Panc1 (cell line): ENCODE measurements at regions not wholly inside any gene's neighbourhood (a gene's known extent, or its start where the extent isn't known, plus 50 kb on each side); places are given as distances from the start of the nearest gene placed in this dataset.

Experiments used
- ATAC-seq: fragments of 200-7000 bp; cut with Tn5 transposase; 2 replicates; pipeline ENCODE4 v1.9.1; 2020; ENCODE audit warnings: mild to moderate bottlenecking, moderate library complexity
- BruUV-seq: library from RNA; stranded (reverse); fragments of 400-500 nt; replicated peaks from 2 replicates; lab custom pipeline; 2021; lab: Mats Ljungman, UMichigan
- CTCF ChIA-PET: fragments of 300-600 bp; sonication (Branson Sonifier 250); formaldehyde crosslinking; loops from one replicate; lab custom pipeline; 2022; ENCODE audit warnings: antibody characterized with exemption; lab: Charles Lee
- POLR2A ChIA-PET: fragments of 300-600 bp; sonication (Branson Sonifier 250); formaldehyde crosslinking; loops from one replicate; lab custom pipeline; 2022; ENCODE audit warnings: antibody characterized with exemption; lab: Charles Lee
- DNase-seq: peaks from one replicate; pipeline ENCODE4 v3.0.0-alpha.2; 2010; ENCODE audit warnings: low read depth, low spot score
- H3K27ac ChIP-seq: 2 replicates; pipeline ENCODE4 v1.5.1; 2011; ENCODE audit warnings: mild to moderate bottlenecking, low read length, inconsistent platforms
- H3K27me3 ChIP-seq: fragments of 200-500 bp; sonication (Bioruptor generic); 2 replicates; pipeline ENCODE4 v1.6.0; 2014; ENCODE audit warnings: low read length, inconsistent platforms; ENCODE audit not compliant: control insufficient read depth, insufficient read depth
- H3K36me3 ChIP-seq: fragments of 200-500 bp; sonication (Bioruptor generic); 2 replicates; pipeline ENCODE4 v1.5.1; 2014; ENCODE audit warnings: inconsistent platforms, mild to moderate bottlenecking, low read length, moderate library complexity; ENCODE audit not compliant: control insufficient read depth, insufficient read depth
- H3K4me1 ChIP-seq: 2 replicates; pipeline ENCODE4 v1.5.1; 2011; ENCODE audit warnings: inconsistent platforms, mild to moderate bottlenecking, low read length, moderate library complexity; ENCODE audit not compliant: control insufficient read depth, insufficient read depth
- H3K4me3 ChIP-seq, 2 experiments: 2 replicates each; pipeline ENCODE4 v1.5.1; 2011 to 2012; ENCODE audit warnings: low read depth in 2 of 2, low read length in 2 of 2, mild to moderate bottlenecking in 2 of 2, inconsistent platforms in 1 of 2, moderate library complexity in 1 of 2
- H3K9me3 ChIP-seq: fragments of 200-500 bp; sonication (Bioruptor generic); 2 replicates; pipeline ENCODE4 v1.5.1; 2014; ENCODE audit warnings: low read depth, mild to moderate bottlenecking, inconsistent platforms, low read length, moderate library complexity; ENCODE audit not compliant: control insufficient read depth, insufficient read depth
- POLR2AphosphoS5 ChIP-seq: IDR thresholded peaks from 2 replicates; pipeline ENCODE4 v1.6.1; 2012; ENCODE audit warnings: mild to moderate bottlenecking, low read depth, low read length, moderate library complexity
- SIN3A ChIP-seq: IDR thresholded peaks from 2 replicates; pipeline ENCODE4 v1.6.1; 2012; ENCODE audit warnings: low read depth, mild to moderate bottlenecking, low read length, moderate library complexity, borderline replicate concordance; ENCODE audit not compliant: insufficient read depth
- TCF7L2 ChIP-seq: IDR thresholded peaks from 2 replicates; pipeline ENCODE4 v1.6.1; 2011; ENCODE audit warnings: mild to moderate bottlenecking, low read depth, low read length, inconsistent platforms
- in situ Hi-C: cut with HindIII; loops from 2 replicates; pipeline ENCODE4 v1.10.0; 2016; ENCODE audit warnings: low sequenced_read_pairs, low pct_unique_long_range_greater_than_20kb
- intact Hi-C: fragments of 100-400 bp; cut with micrococcal nuclease; formaldehyde crosslinking; loops from one replicate; pipeline ENCODE4 v1.10.0; 2022; ENCODE audit not compliant: unreplicated experiment
- TF ChIP-seq, protein P1 (sequence below): fragments of 450-650 bp; IDR thresholded peaks from 2 replicates; pipeline ENCODE4 v1.5.1; 2017; ENCODE audit warnings: mild to moderate bottlenecking
- TF ChIP-seq, protein P2 (sequence below), 2 experiments: IDR thresholded peaks; 2 replicates each; pipeline ENCODE4 v1.6.1; 2011 to 2012; ENCODE audit warnings: low read depth in 2 of 2, control low read depth in 1 of 2, low read length in 1 of 2, mild to moderate bottlenecking in 1 of 2, moderate library complexity in 1 of 2; ENCODE audit not compliant: insufficient read depth in 1 of 2

DNA sequence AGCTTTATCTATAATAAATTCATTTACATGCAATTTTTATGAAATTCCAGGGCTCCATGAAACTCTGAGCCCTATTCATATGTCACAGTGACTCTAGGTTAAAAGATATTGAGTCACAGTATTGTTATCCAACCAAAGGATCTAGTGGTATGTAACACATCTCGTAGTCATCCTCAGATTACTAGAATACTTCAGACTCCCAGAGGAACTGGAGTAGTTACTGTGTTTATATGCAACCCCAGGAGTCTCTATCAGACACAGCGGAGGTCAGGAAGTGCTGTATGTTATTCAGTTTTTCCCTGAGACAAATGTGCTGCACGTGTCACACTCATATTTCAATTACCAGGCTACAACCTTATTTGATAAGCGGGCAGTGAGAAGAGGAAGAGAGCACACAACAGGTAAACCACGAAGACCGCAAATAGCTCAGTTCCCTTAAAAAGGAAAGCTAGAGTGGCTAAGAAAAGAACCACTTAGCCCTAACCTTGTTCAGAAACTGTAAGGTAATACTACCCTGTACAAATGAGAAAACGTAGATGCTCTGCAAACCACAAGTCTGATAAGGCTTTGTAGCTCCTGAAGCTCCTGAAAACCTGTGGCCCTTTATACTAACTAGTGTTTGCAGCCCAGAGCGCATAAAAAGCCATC is 114.0 kb upstream of the CNTNAP2 start:
- Histone ChIP-seq H3K36me3 (no peaks in the 10 kb centered on the region), H3K4me1 (no peaks in the 10 kb centered on the region), H3K9me3 (no peaks in the 10 kb centered on the region), H3K4me3 (no peak overlapping the region), H3K27me3 (no peaks in the 10 kb centered on the region), H3K27ac (no peak overlapping the region)
- ChIA-PET POLR2A (no interaction called here), CTCF (no interaction called here)
- intact Hi-C loops (no loop called here), in situ Hi-C loops (no loop called here)
- no peak for TF ChIP-seq TCF7L2
- TF ChIP-seq POLR2AphosphoS5 = no peak
- TF ChIP-seq, protein P1, sequence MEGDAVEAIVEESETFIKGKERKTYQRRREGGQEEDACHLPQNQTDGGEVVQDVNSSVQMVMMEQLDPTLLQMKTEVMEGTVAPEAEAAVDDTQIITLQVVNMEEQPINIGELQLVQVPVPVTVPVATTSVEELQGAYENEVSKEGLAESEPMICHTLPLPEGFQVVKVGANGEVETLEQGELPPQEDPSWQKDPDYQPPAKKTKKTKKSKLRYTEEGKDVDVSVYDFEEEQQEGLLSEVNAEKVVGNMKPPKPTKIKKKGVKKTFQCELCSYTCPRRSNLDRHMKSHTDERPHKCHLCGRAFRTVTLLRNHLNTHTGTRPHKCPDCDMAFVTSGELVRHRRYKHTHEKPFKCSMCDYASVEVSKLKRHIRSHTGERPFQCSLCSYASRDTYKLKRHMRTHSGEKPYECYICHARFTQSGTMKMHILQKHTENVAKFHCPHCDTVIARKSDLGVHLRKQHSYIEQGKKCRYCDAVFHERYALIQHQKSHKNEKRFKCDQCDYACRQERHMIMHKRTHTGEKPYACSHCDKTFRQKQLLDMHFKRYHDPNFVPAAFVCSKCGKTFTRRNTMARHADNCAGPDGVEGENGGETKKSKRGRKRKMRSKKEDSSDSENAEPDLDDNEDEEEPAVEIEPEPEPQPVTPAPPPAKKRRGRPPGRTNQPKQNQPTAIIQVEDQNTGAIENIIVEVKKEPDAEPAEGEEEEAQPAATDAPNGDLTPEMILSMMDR = no peak
- TF ChIP-seq, protein P2, sequence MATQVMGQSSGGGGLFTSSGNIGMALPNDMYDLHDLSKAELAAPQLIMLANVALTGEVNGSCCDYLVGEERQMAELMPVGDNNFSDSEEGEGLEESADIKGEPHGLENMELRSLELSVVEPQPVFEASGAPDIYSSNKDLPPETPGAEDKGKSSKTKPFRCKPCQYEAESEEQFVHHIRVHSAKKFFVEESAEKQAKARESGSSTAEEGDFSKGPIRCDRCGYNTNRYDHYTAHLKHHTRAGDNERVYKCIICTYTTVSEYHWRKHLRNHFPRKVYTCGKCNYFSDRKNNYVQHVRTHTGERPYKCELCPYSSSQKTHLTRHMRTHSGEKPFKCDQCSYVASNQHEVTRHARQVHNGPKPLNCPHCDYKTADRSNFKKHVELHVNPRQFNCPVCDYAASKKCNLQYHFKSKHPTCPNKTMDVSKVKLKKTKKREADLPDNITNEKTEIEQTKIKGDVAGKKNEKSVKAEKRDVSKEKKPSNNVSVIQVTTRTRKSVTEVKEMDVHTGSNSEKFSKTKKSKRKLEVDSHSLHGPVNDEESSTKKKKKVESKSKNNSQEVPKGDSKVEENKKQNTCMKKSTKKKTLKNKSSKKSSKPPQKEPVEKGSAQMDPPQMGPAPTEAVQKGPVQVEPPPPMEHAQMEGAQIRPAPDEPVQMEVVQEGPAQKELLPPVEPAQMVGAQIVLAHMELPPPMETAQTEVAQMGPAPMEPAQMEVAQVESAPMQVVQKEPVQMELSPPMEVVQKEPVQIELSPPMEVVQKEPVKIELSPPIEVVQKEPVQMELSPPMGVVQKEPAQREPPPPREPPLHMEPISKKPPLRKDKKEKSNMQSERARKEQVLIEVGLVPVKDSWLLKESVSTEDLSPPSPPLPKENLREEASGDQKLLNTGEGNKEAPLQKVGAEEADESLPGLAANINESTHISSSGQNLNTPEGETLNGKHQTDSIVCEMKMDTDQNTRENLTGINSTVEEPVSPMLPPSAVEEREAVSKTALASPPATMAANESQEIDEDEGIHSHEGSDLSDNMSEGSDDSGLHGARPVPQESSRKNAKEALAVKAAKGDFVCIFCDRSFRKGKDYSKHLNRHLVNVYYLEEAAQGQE (IDR thresholded peaks at IDR 0.05; ENCODE audit: insufficient read depth in 1 of 2, low read depth in 2 of 2, low read length in 1 of 2) = no peak
- no peak for TF ChIP-seq SIN3A
- ATAC-seq = no peak
- DNase-seq = no peak
- no TSS peak for BruUV-seq

DNA sequence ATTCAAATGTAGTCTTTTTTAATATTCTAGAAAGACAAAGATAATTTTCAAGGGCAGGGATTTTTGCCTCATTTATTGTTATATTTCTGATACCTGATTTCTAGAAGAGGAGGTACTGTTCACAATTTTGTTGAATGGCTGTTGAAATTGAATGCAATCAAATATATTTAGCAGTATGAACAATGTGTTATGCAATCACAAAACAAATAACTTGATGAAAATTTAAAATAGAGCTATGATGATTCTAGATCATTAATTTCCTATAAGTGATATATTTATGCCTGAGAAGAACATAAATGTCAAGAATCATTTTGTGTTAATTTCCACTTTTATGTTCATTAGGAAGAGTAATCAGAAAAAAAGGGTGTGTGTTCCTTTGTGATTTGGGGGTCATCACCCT is 114.6 kb upstream of the CNTNAP2 start:
- POLR2A ChIA-PET = no interaction called here
- intact Hi-C loops (no loop called here), in situ Hi-C loops (no loop called here)
- CTCF ChIA-PET = no interaction called here
- Histone ChIP-seq H3K4me3 (no peak overlapping the region), H3K9me3 (no peaks in the 10 kb centered on the region), H3K36me3 (no peaks in the 10 kb centered on the region), H3K4me1 (no peaks in the 10 kb centered on the region), H3K27me3 (no peaks in the 10 kb centered on the region), H3K27ac (no peak overlapping the region)
- DNase-seq (no peak), ATAC-seq (no peak)
- BruUV-seq = no TSS peak
- TF ChIP-seq POLR2AphosphoS5 (no peak), TCF7L2 (no peak), SIN3A (no peak)
- TF ChIP-seq, protein P1 = no peak
- TF ChIP-seq, protein P2 (IDR thresholded peaks at IDR 0.05; ENCODE audit: insufficient read depth in 1 of 2, low read depth in 2 of 2, low read length in 1 of 2) = no peak
